SH-SY5Y (cell line): ENCODE measurements at regions not wholly inside any gene's neighbourhood (a gene's known extent, or its start where the extent isn't known, plus 50 kb on each side); places are given as distances from the start of the nearest gene placed in this dataset.

Source experiments
- GATA2 ChIP-seq: IDR thresholded peaks from 2 replicates; pipeline ENCODE4 v1.6.1; 2011; ENCODE audit warnings: mild to moderate bottlenecking, low read depth, low read length
- GATA3 ChIP-seq: IDR thresholded peaks from 2 replicates; pipeline ENCODE4 v1.6.1; 2011; ENCODE audit warnings: low read depth, mild to moderate bottlenecking, low read length, moderate library complexity

GRCh38 chr11:98243897-98244296, 776.9 kb upstream of the CNTN5 start:
- TF ChIP-seq GATA3 (no peak), GATA2 (no peak)
